WI38 (cell line): ENCODE measurements at regions not wholly inside any gene's neighbourhood (a gene's known extent, or its start where the extent isn't known, plus 50 kb on each side); places are given as distances from the start of the nearest gene placed in this dataset.

Experiments used
- H3K4me3 ChIP-seq: 2 replicates; pipeline ENCODE4 v1.5.1; 2011; ENCODE audit warnings: low read depth, mild to moderate bottlenecking, control low read depth, low read length
- TF ChIP-seq, protein P1 (sequence below): IDR thresholded peaks from 2 replicates; pipeline ENCODE4 v1.5.1; 2012; ENCODE audit warnings: low read depth, mild to moderate bottlenecking, control low read depth, low read length

DNA sequence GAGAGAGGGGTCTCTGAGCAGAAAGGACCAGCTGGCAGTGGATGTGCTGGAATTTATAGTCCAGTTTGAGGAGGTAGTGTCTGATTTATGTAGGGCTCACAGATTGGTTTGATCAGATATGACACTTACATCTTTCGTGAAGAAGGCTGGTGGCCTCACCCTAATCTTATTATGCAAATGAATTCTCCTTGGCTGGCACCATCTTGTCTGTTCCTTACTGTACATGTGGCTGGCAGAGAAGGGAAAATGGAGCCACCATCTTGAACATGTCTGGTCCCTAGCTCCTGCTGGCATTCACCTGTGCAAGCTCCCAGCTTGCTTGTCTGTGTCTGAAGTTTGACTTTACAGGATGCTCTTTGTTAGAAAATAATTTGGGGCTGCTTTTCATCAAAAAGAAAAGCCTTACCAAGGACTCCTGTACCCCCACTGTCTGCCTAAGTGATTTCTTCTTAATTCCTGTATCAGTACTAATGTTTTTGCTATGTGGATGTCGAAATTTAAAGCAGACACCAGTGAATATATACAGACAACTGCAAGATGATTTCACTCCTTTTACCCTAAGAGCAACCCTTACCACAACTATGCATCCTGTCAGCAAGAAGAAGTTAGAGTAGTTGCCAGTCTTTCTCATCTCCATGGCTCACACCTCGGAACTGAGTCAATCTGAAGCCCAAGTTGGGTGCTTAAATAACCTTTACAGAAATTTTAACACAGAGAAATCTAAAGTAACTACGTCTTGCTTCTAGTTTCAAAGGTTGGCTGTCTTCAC is 322.0 kb upstream of the SEMA3D start:
- no peak overlapping the region for H3K4me3 ChIP-seq
- TF ChIP-seq, protein P1, sequence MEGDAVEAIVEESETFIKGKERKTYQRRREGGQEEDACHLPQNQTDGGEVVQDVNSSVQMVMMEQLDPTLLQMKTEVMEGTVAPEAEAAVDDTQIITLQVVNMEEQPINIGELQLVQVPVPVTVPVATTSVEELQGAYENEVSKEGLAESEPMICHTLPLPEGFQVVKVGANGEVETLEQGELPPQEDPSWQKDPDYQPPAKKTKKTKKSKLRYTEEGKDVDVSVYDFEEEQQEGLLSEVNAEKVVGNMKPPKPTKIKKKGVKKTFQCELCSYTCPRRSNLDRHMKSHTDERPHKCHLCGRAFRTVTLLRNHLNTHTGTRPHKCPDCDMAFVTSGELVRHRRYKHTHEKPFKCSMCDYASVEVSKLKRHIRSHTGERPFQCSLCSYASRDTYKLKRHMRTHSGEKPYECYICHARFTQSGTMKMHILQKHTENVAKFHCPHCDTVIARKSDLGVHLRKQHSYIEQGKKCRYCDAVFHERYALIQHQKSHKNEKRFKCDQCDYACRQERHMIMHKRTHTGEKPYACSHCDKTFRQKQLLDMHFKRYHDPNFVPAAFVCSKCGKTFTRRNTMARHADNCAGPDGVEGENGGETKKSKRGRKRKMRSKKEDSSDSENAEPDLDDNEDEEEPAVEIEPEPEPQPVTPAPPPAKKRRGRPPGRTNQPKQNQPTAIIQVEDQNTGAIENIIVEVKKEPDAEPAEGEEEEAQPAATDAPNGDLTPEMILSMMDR, result no peak

DNA sequence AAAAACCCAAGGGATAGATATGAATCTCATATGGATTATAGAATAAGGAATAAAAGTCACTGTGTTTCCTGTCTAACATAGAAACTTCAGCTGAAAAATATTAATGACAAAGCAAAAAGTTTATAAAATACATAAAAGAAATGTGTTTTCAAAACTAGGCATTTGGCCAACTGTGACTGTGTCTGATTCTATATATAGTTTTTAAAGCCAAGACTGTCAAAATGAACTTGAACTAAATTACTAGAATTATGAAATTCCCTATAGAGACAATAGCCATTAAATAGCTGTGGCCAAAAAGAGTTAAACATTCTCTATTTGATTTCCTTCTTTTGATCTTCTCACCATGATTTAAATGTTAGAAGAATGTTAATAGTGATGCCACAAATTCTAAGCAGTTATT is 311.2 kb upstream of the SEMA3D start:
- TF ChIP-seq, protein P1, result no peak
- no peak overlapping the region for H3K4me3 ChIP-seq

DNA sequence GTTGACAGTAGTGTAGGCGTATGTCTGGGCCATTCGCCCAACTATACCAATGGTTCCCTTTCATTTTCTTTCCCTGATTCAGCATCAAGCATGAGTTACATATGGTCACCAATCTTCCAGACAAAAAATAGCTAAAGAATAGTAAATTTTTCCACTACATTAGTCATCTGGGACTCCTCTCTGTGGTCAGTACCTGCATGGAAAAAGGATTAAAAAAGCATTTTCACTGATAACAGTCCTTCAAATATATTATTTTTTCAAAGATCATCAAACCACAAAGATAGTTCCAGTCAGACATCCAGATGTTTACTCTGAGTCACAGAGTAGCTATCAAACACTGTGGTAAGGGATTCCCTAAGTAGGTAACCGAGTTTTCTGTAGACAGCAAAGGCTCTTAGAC is 302.6 kb upstream of the SEMA3D start:
- TF ChIP-seq, protein P1, result no peak
- no peak overlapping the region for H3K4me3 ChIP-seq

DNA sequence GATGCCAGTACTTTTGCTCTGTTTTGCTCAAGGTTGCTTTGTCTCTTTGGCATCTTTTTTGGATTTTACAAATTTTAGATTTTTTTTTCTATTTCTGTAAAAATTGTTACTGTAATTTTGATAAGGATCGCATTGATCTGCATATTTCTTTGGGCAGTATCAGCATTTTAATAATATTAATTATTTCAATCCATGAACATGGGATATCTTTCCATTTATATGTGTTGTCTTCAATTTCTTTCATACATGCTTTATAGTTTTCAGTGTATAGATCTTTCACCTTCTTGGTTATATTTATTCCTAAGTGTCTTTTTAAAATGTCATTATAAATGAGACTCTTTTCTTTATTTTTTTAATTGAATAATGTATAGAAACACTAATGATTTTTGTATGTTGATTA is 301.6 kb upstream of the SEMA3D start:
- H3K4me3 ChIP-seq, result no peak overlapping the region
- TF ChIP-seq, protein P1, result no peak

DNA sequence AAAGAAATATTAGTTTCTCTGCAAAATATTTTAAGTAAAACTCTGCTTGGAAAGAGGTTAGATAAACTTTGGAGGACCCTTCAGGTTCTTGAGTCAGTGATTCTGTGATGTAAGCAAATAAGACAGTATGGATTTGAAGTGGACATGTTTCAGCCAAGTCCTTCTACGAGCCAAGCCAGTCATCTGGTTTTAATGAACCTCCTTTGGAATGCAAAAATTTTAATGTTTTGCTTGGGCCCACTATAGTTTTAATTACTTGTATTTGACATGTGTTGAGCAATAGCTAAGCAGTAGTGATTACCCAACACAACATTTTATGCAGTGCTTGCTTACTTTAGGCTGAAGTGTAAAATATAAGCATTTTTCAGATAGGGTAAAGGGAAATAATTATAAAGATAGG is 296.3 kb upstream of the SEMA3D start:
- TF ChIP-seq, protein P1, result no peak
- H3K4me3 ChIP-seq, result no peak overlapping the region

DNA sequence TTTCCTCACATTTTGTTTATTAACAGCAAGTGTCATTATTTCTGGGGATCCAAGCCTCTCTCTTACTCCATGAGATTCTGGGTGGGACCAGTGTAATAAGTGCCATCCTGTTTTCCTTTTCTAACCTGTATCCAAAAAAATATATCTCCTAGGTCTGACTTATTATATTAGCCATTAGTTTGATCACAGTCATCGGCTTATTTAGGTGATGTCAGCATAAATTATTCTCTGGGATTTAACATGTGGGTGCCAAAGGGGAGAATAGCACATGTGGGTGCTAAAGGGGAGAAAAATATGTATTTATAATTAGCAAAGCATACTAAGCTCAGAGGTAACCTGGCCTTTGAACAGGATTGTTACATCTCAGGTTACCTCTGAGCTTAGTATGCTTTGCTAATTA is 293.8 kb upstream of the SEMA3D start:
- no peak overlapping the region for H3K4me3 ChIP-seq
- TF ChIP-seq, protein P1, result no peak

DNA sequence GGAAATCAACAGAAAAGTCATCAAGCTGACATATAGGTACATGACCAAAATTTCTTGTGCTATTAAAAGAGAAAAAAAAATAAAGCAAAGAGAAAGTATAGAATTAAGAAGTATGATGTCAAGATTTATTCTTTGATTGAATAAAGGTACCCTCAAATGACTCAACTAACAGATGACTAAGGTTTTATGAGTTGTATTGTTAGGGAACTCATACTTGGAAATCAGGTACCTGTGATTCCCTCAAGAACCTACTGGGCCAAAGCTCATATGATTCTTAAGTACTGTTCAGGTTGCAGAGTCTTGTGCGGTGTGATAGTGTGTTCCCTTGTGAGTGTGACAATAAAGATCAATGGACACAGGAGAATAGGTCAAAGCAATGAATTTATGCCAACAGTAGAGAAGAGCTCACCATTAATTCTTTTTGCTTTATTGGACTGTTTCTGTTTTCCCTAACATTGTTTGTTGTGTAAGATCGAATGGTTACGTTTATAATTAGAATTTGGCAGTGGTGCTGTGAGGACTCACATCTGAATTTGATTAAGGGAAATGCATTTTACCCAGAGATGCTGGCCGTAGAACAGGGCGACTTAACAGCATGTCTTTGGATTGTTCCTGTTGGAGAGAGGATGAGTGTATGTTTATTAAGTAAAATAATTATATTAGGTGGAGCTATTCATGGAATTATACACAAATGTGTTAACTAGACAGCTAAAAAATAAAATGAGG is 293.2 kb upstream of the SEMA3D start:
- no peak overlapping the region for H3K4me3 ChIP-seq
- TF ChIP-seq, protein P1, result no peak
